PC-9 (cell line): ENCODE measurements at regions not wholly inside any gene's neighbourhood (a gene's known extent, or its start where the extent isn't known, plus 50 kb on each side); places are given as distances from the start of the nearest gene placed in this dataset.

Experiments
- BruUV-seq: library from RNA; stranded (reverse); fragments of 400-500 nt; replicated peaks from 2 replicates; lab custom pipeline; 2021; lab: Mats Ljungman, UMichigan
- CTCF ChIA-PET: fragments of 300-600 bp; sonication (Branson Sonifier 250); formaldehyde crosslinking; loops from one replicate; lab custom pipeline; 2022; ENCODE audit warnings: antibody characterized with exemption; lab: Charles Lee
- POLR2A ChIA-PET: fragments of 300-600 bp; sonication (Branson Sonifier 250); formaldehyde crosslinking; loops from one replicate; lab custom pipeline; 2022; ENCODE audit warnings: antibody characterized with exemption; ENCODE audit not compliant: unreplicated experiment; lab: Charles Lee
- DNase-seq, 2 experiments: peaks; one replicate each; pipeline versions ENCODE4 v3.0.0 to v3.0.0-alpha.2; 2015 to 2022; ENCODE audit warnings: mixed read lengths in 1 of 2
- H2AFZ ChIP-seq: fragments of 200-600 bp; sonication (generic); 2 replicates; pipeline ENCODE4 v1.8.1; 2017; ENCODE audit warnings: antibody characterized with exemption
- H3F3A ChIP-seq: fragments of 200-600 bp; sonication (generic); 2 replicates; pipeline ENCODE4 v1.8.1; 2017; ENCODE audit warnings: antibody characterized with exemption, mild to moderate bottlenecking, low read depth; ENCODE audit not compliant: insufficient read depth
- H3K27ac ChIP-seq: fragments of 200-600 bp; sonication (generic); 2 replicates; pipeline ENCODE4 v1.6.1; 2016; ENCODE audit warnings: mixed run types
- H3K27me3 ChIP-seq: fragments of 200-600 bp; sonication (generic); 2 replicates; pipeline ENCODE4 v1.6.1; 2016; ENCODE audit warnings: low read depth, mixed run types; ENCODE audit not compliant: insufficient read depth
- H3K36me3 ChIP-seq: fragments of 200-600 bp; sonication (generic); 2 replicates; pipeline ENCODE4 v1.6.1; 2016; ENCODE audit warnings: low read depth, mixed run types
- H3K4me1 ChIP-seq: fragments of 200-600 bp; sonication (generic); replicated peaks from 2 replicates; pipeline ENCODE4 v1.6.1; 2016; ENCODE audit warnings: mixed run types; ENCODE audit not compliant: insufficient read depth
- H3K4me2 ChIP-seq: fragments of 200-600 bp; sonication (generic); 2 replicates; pipeline ENCODE4 v1.6.1; 2017; ENCODE audit warnings: mixed run types
- H3K4me3 ChIP-seq: fragments of 200-600 bp; sonication (generic); 2 replicates; pipeline ENCODE4 v1.6.1; 2016; ENCODE audit warnings: mixed run types
- H3K79me2 ChIP-seq: fragments of 200-600 bp; sonication (generic); 2 replicates; pipeline ENCODE4 v1.6.1; 2017; ENCODE audit warnings: low read depth, mixed run types
- H3K9me2 ChIP-seq: fragments of 200-600 bp; sonication (generic); 2 replicates; pipeline ENCODE4 v1.8.1; 2017; ENCODE audit warnings: mild to moderate bottlenecking; ENCODE audit not compliant: insufficient read depth
- H3K9me3 ChIP-seq: fragments of 200-600 bp; sonication (generic); 2 replicates; pipeline ENCODE4 v1.8.1; 2016; ENCODE audit warnings: low read depth; ENCODE audit not compliant: insufficient read depth
- H4K20me1 ChIP-seq: fragments of 200-600 bp; sonication (generic); 2 replicates; pipeline ENCODE4 v1.8.1; 2017; ENCODE audit not compliant: insufficient read depth
- CTCF ChIP-seq: fragments of 200-600 bp; sonication (generic); conservative IDR thresholded peaks from 2 replicates; pipeline ENCODE4 v1.6.1; 2017; ENCODE audit warnings: mixed run types, antibody characterized with exemption, mild to moderate bottlenecking, moderate library complexity
- EZH2 ChIP-seq: fragments of 200-600 bp; sonication (generic); IDR thresholded peaks from 2 replicates; pipeline ENCODE4 v1.8.0; 2017; ENCODE audit warnings: antibody characterized with exemption, low read depth
- intact Hi-C: fragments of 100-400 bp; cut with micrococcal nuclease; formaldehyde crosslinking; loops from one replicate; pipeline ENCODE4 v1.10.0; 2022; ENCODE audit not compliant: unreplicated experiment

DNA sequence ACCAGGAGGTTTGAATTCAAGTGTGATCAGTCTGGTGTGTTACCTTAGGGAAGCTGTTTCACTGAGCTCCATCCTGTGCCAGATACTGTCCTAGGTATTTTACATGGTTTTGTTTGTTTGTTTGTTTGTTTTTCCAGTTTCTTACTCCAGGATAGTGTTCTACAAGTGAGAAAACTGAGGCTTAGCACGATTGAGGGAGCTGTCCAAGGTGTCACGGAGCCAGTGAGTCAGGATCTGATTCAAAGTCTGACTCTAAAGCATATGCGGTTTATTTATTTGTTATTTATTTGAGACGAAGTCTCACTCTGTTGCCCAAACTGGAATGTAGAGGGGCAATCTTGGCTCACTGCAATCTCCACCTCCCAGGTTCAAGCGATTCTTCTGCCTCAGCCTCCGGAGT lies 79.7 kb upstream of the GNG2 start:
- CTCF ChIA-PET: interaction anchor here (0.6 to 2.0 kb wide), 2 partner anchors 198 to 246 kb away, joined by 4 to 7 read pairs; no protein-coding TSS in a partner anchor
- Histone ChIP-seq H3K79me2 (no peaks in the 10 kb centered on the region), H4K20me1 (no peaks in the 10 kb centered on the region), H3F3A (no peaks in the 10 kb centered on the region), H3K4me1 (0 out of 2 replicates have a peak, but pooled peaks cover 4% of the 10 kb centered on the region), H3K4me2 (peak overlapping the region; percentile 72; the same call in 1 of the 2 replicates), H3K9me3 (no peaks in the 10 kb centered on the region), H2AFZ (no peak overlapping the region), H3K9me2 (no peaks in the 10 kb centered on the region), H3K27ac (no peak overlapping the region), H3K4me3 (no peak overlapping the region), H3K36me3 (no peaks in the 10 kb centered on the region), H3K27me3 (no peaks in the 10 kb centered on the region)
- intact Hi-C loops: loop anchor here (1.0 to 5.0 kb wide), 5 partner anchors 199 to 838 kb away; partner anchors contain the start of gene PYGL
- POLR2A ChIA-PET: no interaction called here
- TF ChIP-seq CTCF: no peak
- TF ChIP-seq EZH2: no peak
- BruUV-seq: no TSS peak
- DNase-seq: peak in 1 of 2 experiments; percentile 5

GRCh38 chr14:51781381-51781780 lies 79.0 kb upstream of the GNG2 start:
- no peak for DNase-seq
- Histone ChIP-seq H2AFZ (no peak overlapping the region), H3K27ac (no peak overlapping the region), H3K9me3 (no peaks in the 10 kb centered on the region), H3K27me3 (no peaks in the 10 kb centered on the region), H3K36me3 (no peaks in the 10 kb centered on the region), H3K4me1 (0 out of 2 replicates have a peak, but pooled peaks cover 4% of the 10 kb centered on the region), H4K20me1 (no peaks in the 10 kb centered on the region), H3K9me2 (no peaks in the 10 kb centered on the region), H3K79me2 (no peaks in the 10 kb centered on the region), H3F3A (no peaks in the 10 kb centered on the region), H3K4me3 (no peak overlapping the region), H3K4me2 (no peak overlapping the region)
- TF ChIP-seq CTCF (no peak), EZH2 (no peak)
- ChIA-PET POLR2A (no interaction called here), CTCF (interaction anchor here (2.0 kb wide), 1 partner anchor 197 kb away, joined by 7 read pairs; no protein-coding TSS in a partner anchor)
- BruUV-seq: no TSS peak
- intact Hi-C loops: loop anchor here (2.0 to 5.0 kb wide), 2 partner anchors 827 to 839 kb away; partner anchors contain the start of gene PYGL

- Histone ChIP-seq H3K27me3 (no peaks in the 10 kb centered on the region), H3K4me1 (0 out of 2 replicates have a peak, but pooled peaks cover 4% of the 10 kb centered on the region), H3K9me3 (no peaks in the 10 kb centered on the region), H3K79me2 (no peaks in the 10 kb centered on the region), H2AFZ (no peak overlapping the region), H3K27ac (no peak overlapping the region), H3K4me3 (no peak overlapping the region), H3K36me3 (no peaks in the 10 kb centered on the region), H4K20me1 (no peaks in the 10 kb centered on the region), H3F3A (no peaks in the 10 kb centered on the region), H3K9me2 (no peaks in the 10 kb centered on the region), H3K4me2 (no peak overlapping the region)
- no TSS peak for BruUV-seq
- CTCF ChIA-PET: no interaction called here
- no peak for DNase-seq
- intact Hi-C loops: loop anchor here (5.0 kb wide), 1 partner anchor 840 kb away; the partner anchor contains the start of gene PYGL
- TF ChIP-seq EZH2 (no peak), CTCF (no peak)
- POLR2A ChIA-PET: no interaction called here
Observed at GRCh38 chr14:51782435-51782834, 78.0 kb upstream of the GNG2 start.
